CD4-positive, alpha-beta T cell treated with Interleukin-6 for 4 hours (primary cell): ENCODE measurements at regions not wholly inside any gene's neighbourhood (a gene's known extent, or its start where the extent isn't known, plus 50 kb on each side); places are given as distances from the start of the nearest gene placed in this dataset.
A peak's percentile ranks its signal among the peaks of the same experiment; 100 is the strongest.
"Not testable (repeated sequence)": the region's sequence is repeated elsewhere in the genome, so short reads cannot be mapped to it uniquely, and the experiment has no call there.

Source experiments
- DNase-seq: peaks from one replicate; pipeline ENCODE4 v3.0.0-alpha.2; 2020; ENCODE audit warnings: mixed read lengths

GRCh38 chr15:75100679-75101078 lies 77.3 kb downstream of the PPCDC start:
- DNase-seq: no peak

- peak; percentile 13 for DNase-seq
Observed at GRCh38 chr15:75104804-75105557, 81.6 kb downstream of the PPCDC start.

GRCh38 chr15:75107516-75107907 lies 84.1 kb downstream of the PPCDC start:
- no peak for DNase-seq

GRCh38 chr15:75107908-75108838 lies 84.8 kb downstream of the PPCDC start:
- DNase-seq: peak; percentile 56

- DNase-seq: no peak
Observed at GRCh38 chr15:75109021-75109735, 85.8 kb downstream of the PPCDC start.

DNA sequence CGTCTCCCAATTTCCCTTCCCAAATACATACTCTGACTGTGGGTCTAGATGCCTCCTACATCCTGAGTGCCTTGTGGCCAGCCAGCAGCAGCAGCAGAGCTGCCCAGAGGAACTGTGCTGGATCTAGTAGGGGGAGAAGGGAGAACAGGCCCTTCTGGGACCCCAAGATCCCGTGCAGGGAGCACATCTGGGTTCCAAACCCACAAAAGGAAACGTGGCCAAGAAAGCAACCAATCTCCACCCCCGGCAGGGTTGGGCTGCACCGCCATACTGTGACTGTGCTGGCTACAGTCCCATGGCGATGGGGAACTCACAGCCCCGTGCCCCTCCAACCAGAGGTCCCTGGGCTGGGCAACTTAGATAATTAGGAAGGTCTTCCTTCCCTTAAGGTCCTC lies 86.3 kb downstream of the PPCDC start:
- DNase-seq: no peak

DNA sequence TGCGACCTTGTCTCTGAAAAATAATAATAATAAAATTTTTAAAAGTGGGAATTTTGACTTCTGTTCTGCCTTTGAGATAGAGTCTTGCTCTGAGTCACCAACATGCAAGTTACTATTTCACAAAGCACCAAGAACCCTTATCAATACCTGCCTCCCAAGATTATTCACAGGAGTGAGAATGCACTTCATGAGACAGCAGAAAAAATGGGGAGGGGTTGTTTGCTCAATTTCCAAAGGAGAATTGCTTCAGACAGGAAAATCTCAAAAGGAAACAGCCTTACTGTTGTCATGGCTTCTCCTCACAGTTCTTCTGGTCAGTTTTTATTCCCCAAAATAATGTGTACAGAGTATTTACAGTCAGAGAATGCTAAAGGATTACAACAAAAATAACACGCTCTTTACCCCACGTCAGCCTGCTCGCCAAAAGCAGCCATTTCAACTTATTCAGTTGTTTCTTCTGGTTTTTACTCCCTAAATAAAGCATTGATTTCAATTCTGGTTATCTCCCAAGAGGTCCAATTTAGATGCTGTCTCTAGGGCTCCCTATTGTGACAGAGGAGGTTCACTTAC lies 89.0 kb downstream of the PPCDC start:
- no peak for DNase-seq

- no peak for DNase-seq
Observed at GRCh38 chr15:75112848-75113492, 88.7 kb upstream of the C15orf39 start.

- DNase-seq: no peak
Observed at GRCh38 chr15:75114327-75114726, 87.4 kb upstream of the C15orf39 start.

GRCh38 chr15:75114796-75115195 lies 86.9 kb upstream of the C15orf39 start:
- no peak for DNase-seq

DNA sequence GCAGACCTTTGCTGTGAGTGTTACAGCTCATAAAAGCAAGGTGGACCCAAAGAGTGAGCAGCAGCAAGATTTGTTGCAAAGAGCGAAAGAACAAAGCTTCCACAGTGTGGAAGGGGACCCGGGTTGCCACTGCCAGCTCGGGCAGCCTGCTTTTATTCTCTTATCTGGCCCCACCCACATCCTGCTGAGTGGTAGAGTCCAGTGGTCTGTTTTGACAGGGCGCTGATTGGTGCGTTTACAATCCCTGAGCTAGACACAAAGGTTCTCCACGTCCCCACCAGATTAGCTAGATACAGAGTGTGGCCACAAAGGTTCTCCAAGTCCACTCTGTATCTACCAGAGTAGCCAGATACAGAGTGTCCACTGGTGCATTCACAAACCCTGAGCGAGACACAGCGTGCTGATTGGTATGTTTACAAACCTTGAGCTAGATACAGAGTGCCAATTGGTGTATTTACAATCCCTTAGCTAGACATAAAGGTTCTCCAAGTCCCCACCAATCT lies 86.2 kb upstream of the C15orf39 start:
- DNase-seq: not testable (repeated sequence)

DNA sequence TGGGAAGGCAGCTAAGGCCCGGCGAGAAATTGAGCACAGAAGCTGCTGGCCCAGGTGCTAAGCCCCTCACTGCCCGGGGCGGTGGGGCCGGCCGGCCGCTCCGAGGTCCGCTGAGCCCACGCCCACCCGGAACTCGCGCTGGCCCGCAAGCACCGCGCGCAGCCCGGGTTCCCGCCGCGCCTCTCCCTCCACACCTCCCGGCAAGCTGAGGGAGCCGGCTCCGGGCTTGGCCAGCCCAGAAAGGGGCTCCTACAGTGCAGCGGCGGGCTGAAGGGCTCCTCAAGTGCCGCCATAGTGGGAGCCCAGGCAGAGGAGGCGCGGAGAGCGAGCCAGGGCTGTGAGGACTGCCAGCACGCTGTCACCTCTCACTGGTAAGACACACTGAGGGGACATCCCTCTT lies 85.5 kb upstream of the C15orf39 start:
- not testable (repeated sequence) for DNase-seq

DNA sequence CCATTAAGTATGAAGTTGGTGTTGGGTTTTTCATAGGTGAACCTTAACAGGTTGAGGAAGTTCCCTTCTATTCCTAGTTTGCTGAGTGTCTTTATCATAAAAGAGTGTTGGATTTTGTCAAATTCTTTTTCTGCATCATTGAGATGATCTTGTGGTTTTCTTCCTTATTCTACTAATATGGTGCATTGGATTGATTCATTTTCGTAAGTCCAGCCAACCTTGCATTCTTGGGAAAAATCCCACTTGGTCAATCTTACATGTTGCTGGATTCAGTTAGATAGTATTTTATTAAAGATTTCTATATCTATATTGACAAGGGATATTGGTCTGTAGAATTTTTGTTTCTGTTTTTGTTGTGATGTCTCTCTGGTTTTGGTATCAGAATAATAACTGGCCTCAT lies 83.7 kb upstream of the C15orf39 start:
- no peak for DNase-seq

GRCh38 chr15:75119312-75119711 lies 82.4 kb upstream of the C15orf39 start:
- DNase-seq: not testable (repeated sequence)

DNA sequence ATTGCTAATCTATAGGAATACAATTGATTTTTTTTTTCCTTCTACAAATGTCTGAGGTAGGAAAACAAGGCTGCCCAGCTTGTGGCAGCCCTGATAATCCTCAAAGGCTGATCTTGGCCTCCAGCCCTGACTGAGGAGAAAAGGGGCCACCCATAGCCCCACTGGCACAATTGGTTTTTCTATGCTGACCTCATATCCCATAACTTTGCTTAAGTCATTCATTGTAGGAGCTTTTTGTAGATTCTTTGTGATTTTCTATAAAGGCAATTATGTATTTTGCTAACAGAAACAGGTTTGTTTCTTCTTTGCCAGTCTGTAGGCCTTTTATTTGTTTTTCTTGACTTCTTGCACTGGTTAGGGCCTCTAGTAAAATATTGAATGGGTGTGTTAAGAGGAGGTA lies 80.2 kb upstream of the C15orf39 start:
- DNase-seq: no peak

DNA sequence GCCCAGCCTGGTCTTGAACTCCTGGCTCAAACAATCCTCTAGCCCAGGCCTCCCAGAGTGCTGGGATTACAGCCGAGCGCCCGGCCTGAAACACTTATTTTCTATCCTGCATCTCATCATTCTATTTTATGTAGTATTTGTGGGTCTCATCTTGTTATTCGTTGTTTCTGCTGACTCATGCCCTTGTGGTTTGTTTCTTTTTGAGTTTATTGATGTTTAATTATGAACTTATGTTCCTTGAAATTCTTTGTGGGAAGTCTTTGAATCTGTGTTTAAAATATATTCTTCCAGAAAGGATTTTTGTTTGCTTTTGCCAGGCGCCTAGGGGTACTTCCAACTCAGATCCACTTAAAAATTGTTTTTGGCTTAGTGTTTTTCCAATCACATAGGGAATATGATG lies 78.3 kb upstream of the C15orf39 start:
- no peak for DNase-seq

- not testable (repeated sequence) for DNase-seq
Observed at GRCh38 chr15:75124278-75124677, 77.4 kb upstream of the C15orf39 start.

- DNase-seq: no peak
Observed at GRCh38 chr15:75125935-75126334, 75.7 kb upstream of the C15orf39 start.

DNA sequence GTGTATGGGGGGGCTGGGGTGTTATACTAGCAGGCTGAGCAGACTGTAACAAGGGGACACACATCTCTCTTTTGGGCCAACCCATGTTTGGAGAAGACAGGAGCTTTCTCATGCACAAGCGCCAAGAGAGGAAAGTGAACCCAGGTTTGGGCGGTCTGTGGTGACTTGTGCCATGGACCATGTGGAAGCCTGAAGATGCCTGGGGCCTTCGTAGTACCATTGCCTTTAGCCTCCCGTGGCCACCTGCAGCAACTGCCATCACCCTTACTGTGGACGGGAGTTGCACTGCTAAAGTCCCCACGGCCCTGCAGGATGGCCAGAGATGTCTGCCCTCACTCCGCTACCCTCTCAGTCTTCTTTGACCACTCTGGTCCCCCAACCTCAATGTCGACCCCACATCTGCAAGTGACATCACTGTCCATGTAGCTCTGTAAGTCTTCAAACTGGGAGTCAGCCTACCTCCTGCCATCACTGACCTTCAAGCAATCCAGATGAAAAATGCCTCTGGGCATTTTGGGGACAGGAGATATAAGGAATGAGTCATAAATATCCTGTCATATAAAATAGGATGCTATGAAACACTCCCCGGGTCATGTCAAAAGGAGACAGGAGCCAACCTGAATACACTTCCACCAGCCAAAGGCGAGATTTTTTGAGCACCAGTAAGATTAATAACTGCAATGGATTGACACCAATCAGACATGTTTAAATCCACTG lies 74.7 kb upstream of the C15orf39 start:
- DNase-seq: no peak

DNA sequence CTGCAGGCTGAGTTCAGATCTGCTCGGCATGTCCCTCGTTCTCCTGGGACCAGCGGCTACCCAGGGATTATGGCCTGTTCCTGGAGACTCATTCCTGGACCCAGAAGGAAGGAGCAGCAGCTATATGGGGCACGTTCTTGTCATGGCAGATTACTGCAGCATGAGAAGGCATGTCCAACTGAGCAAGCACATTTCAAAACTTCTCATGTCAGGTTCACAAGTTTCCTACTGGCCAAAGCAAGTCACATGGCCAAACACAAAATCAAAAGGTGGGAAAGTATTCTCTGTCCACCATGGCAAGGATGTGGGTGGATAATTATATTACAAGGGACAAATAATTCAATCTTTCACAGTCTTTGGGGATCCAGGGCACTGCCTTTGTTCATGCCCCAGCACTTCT lies 71.9 kb upstream of the C15orf39 start:
- DNase-seq: no peak

GRCh38 chr15:75131269-75131643 lies 70.4 kb upstream of the C15orf39 start:
- DNase-seq: no peak

DNA sequence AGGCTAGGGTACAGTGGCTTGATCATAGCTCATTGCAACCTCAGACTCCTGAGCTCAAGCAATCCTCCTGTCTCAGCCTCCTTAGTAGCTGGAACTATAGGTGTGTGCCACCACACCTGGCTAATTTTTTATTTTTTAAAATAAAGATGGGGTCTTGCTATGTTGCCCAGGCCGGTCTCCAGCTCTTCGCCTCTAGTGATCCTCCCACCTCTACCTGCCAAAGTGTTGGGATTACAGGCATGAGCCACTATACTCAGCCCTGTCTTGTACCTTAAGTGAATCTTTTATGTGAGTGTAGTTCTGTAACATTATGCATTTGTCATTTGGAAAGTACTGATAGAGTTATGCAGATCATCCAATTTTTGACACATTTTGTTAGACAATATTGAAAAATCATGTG lies 66.9 kb upstream of the C15orf39 start:
- DNase-seq: no peak
